Calu3 (cell line): ENCODE measurements at regions not wholly inside any gene's neighbourhood (a gene's known extent, or its start where the extent isn't known, plus 50 kb on each side); places are given as distances from the start of the nearest gene placed in this dataset.
"Not testable (repeated sequence)": the region's sequence is repeated elsewhere in the genome, so short reads cannot be mapped to it uniquely, and the experiment has no call there.

Experiments
- BruUV-seq: library from RNA; stranded (reverse); fragments of 400-500 nt; replicated peaks from 2 replicates; lab custom pipeline; 2021; lab: Mats Ljungman, UMichigan
- CTCF ChIA-PET: fragments of 300-600 bp; sonication (Branson Sonifier 250); formaldehyde crosslinking; loops from one replicate; lab custom pipeline; 2022; ENCODE audit warnings: antibody characterized with exemption; lab: Charles Lee
- DNase-seq: peaks from one replicate; pipeline ENCODE4 v3.0.0; 2022
- H3K27ac Mint-ChIP-seq: one replicate; pipeline ENCODE4 v1.8.0; 2022; ENCODE audit warnings: mixed read lengths; ENCODE audit not compliant: unreplicated experiment
- H3K27me3 Mint-ChIP-seq: one replicate; pipeline ENCODE4 v1.8.0; 2022; ENCODE audit warnings: mixed read lengths; ENCODE audit not compliant: unreplicated experiment
- H3K36me3 Mint-ChIP-seq: one replicate; pipeline ENCODE4 v1.8.0; 2022; ENCODE audit warnings: mild to moderate bottlenecking, moderate library complexity, mixed read lengths; ENCODE audit not compliant: insufficient read depth, unreplicated experiment
- H3K4me1 Mint-ChIP-seq: one replicate; pipeline ENCODE4 v1.8.0; 2022; ENCODE audit warnings: mild to moderate bottlenecking, low read depth, mixed read lengths; ENCODE audit not compliant: unreplicated experiment
- H3K4me3 Mint-ChIP-seq: one replicate; pipeline ENCODE4 v1.8.0; 2022; ENCODE audit warnings: mild to moderate bottlenecking, low read depth, moderate library complexity, mixed read lengths; ENCODE audit not compliant: unreplicated experiment
- H3K9me3 Mint-ChIP-seq: one replicate; pipeline ENCODE4 v1.8.0; 2022; ENCODE audit warnings: low read depth, mixed read lengths; ENCODE audit not compliant: unreplicated experiment
- intact Hi-C: fragments of 100-400 bp; cut with micrococcal nuclease; formaldehyde crosslinking; loops from one replicate; pipeline ENCODE4 v1.10.0; 2022; ENCODE audit not compliant: unreplicated experiment
- TF ChIP-seq, protein P1 (sequence below): fragments of 200-600 bp; IDR thresholded peaks from one replicate; pipeline ENCODE4 v1.8.0; 2022; ENCODE audit warnings: antibody characterized with exemption; ENCODE audit not compliant: unreplicated experiment

DNA sequence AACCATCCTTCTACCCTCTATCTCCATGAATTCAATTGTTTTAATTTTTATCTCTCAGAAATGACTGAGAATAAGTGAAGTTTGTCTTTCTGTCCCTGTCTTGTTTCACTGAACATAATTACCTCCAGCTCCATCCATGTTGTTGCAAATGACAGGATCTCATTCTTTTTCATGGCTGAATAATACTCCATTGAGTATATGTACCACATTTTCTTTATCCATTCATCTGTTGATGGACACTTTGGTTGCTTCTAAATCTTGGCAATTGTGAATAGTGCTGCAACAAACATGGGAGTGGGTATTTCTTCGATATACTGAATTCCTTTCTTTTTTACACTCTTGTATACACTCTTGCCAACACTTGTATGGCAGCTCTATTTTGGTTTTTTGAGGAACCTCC is 72.8 kb upstream of the COX20 start:
- TF ChIP-seq, protein P1, sequence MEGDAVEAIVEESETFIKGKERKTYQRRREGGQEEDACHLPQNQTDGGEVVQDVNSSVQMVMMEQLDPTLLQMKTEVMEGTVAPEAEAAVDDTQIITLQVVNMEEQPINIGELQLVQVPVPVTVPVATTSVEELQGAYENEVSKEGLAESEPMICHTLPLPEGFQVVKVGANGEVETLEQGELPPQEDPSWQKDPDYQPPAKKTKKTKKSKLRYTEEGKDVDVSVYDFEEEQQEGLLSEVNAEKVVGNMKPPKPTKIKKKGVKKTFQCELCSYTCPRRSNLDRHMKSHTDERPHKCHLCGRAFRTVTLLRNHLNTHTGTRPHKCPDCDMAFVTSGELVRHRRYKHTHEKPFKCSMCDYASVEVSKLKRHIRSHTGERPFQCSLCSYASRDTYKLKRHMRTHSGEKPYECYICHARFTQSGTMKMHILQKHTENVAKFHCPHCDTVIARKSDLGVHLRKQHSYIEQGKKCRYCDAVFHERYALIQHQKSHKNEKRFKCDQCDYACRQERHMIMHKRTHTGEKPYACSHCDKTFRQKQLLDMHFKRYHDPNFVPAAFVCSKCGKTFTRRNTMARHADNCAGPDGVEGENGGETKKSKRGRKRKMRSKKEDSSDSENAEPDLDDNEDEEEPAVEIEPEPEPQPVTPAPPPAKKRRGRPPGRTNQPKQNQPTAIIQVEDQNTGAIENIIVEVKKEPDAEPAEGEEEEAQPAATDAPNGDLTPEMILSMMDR = no peak
- Mint-ChIP-seq H3K4me3 (no peak overlapping the region), H3K4me1 (no peaks in the 10 kb centered on the region), H3K27ac (no peak overlapping the region), H3K9me3 (peaks cover 5% of the 10 kb centered on the region), H3K36me3 (no peaks in the 10 kb centered on the region), H3K27me3 (peaks cover 9% of the 10 kb centered on the region)
- no peak for DNase-seq
- BruUV-seq = no TSS peak
- CTCF ChIA-PET = interaction anchor here (0.5 kb wide), 1 partner anchor 189 kb away, joined by 4 read pairs; no protein-coding TSS in a partner anchor
- intact Hi-C loops = no loop called here

DNA sequence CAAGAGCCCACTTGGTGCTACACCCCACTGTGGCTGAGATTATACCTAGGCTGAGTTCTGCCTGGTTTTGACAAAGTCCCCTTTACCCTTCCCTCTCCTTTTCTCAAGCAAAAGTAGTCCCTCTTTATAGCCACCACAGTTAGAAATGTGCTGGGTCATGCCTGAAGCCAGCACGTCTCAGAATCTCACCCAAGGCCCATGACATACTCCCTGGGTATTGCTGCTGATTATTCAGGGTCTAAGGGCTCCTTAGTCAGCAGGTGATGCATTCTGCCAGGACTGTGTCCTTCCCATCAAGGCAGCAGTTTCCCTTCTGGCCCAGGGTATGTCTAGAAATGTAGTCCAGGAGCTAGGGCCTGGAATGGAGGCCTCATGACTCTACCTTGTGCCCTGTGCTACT is 67.3 kb upstream of the COX20 start:
- Mint-ChIP-seq H3K27ac (no peak overlapping the region), H3K9me3 (no peaks in the 10 kb centered on the region), H3K36me3 (no peaks in the 10 kb centered on the region), H3K4me1 (no peaks in the 10 kb centered on the region), H3K4me3 (no peak overlapping the region), H3K27me3 (peaks cover 16% of the 10 kb centered on the region)
- intact Hi-C loops = no loop called here
- DNase-seq = no peak
- BruUV-seq = no TSS peak
- TF ChIP-seq, protein P1 = no peak
- CTCF ChIA-PET = no interaction called here

DNA sequence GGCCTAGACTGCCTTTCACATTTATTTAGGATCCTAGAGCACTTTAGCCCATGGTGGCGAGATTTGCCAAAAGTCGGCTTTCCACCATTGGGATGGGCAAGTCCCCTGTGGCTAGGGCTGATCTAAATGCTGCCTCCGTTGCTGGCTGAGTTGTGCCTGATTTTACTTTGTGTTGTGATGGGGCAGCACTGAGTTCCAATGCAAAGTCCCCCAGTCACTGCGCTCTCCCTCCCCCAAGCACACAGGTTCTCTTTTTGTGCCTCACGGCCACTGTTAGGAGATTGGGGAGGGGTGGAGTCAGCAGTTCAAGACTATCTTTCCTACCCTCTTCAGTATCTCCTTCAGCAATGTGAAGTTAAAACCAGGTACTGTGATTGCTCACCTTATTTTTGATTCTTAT is 66.7 kb upstream of the COX20 start:
- no peaks in the 10 kb centered on the region for H3K4me1 Mint-ChIP-seq
- no TSS peak for BruUV-seq
- intact Hi-C loops = no loop called here
- H3K4me3 Mint-ChIP-seq = no peak overlapping the region
- TF ChIP-seq, protein P1 = no peak
- CTCF ChIA-PET = no interaction called here
- peaks cover 16% of the 10 kb centered on the region for H3K27me3 Mint-ChIP-seq
- no peaks in the 10 kb centered on the region for H3K36me3 Mint-ChIP-seq
- H3K9me3 Mint-ChIP-seq = no peaks in the 10 kb centered on the region
- H3K27ac Mint-ChIP-seq = no peak overlapping the region
- DNase-seq = no peak

DNA sequence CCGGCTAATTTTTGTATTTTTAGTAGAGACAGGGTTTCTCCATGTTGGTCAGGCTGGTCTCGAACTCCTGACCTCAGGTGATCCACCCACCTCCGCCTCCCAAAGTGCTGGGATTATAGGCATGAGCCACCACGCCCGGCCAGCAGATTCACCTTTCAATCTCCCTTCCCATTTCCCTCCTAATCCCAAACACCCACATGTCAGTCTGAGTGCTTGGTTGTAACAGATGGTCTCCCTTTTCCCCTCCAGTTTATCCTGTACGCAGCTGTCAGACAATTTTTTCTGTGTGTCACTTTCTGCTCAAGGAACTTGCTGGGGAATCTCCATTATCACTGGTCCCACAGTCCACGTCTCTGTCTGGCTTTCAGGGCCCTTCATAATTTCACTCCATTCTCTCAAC is 64.9 kb upstream of the COX20 start:
- H3K27ac Mint-ChIP-seq, DNase-seq, CTCF ChIA-PET, BruUV-seq, intact Hi-C loops, H3K36me3 Mint-ChIP-seq, H3K4me1 Mint-ChIP-seq, H3K9me3 Mint-ChIP-seq, H3K4me3 Mint-ChIP-seq: not testable (repeated sequence)
- peaks cover 16% of the 10 kb centered on the region for H3K27me3 Mint-ChIP-seq

DNA sequence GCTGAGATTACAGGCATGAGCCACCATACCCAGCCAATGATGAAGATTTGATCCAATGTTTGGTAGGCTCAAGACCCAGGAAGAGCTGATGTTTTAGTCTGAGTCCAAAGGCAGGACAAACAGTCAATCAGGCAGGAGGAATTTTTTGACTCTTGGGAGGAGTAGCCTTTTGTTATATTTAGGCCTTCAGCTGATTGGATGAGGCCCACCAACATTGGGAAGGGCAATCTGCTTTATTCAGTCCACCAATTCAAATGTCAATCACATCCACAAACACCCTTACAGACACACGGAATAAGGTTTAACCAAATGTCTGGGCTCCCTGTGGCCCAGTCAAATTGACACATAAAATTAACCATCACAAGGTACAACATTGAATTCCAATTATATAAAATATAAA is 61.9 kb upstream of the COX20 start:
- intact Hi-C loops = no loop called here
- TF ChIP-seq, protein P1 = no peak
- DNase-seq = no peak
- no TSS peak for BruUV-seq
- Mint-ChIP-seq H3K27ac (no peak overlapping the region), H3K4me3 (no peak overlapping the region), H3K4me1 (no peaks in the 10 kb centered on the region), H3K36me3 (no peaks in the 10 kb centered on the region), H3K9me3 (no peaks in the 10 kb centered on the region), H3K27me3 (peaks cover 16% of the 10 kb centered on the region)
- CTCF ChIA-PET = no interaction called here

DNA sequence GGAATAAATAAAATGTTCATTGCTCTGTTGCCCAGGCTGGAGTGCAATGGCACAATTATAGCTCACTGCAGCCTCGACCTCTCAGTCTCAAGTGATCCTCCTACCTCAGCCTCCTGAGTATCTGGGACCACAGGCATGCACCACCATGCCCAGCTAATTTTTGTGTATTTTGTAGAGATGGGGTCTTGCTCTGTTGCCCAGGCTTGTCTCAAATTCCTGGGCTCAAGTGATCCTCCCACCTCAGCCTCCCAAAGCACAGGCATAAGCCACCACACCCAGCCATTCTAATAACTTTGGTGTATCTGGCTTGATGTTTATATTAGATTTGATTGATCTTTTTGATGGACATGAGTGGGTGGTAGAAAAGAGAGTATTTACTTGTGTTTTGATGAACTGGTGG is 58.7 kb upstream of the COX20 start:
- CTCF ChIA-PET = interaction anchor here (0.6 kb wide), 2 partner anchors 79 to 385 kb away, joined by 3 read pairs; no protein-coding TSS in a partner anchor

More for the DNA sequence above, 58.7 kb upstream of the COX20 start:
- H3K36me3 Mint-ChIP-seq, H3K27ac Mint-ChIP-seq, intact Hi-C loops, H3K9me3 Mint-ChIP-seq, BruUV-seq, H3K27me3 Mint-ChIP-seq, DNase-seq, H3K4me3 Mint-ChIP-seq, H3K4me1 Mint-ChIP-seq: not testable (repeated sequence)
